ENCODE measurements at regions not wholly inside any gene's neighbourhood (a gene's known extent, or its start where the extent isn't known, plus 50 kb on each side); places are given as distances from the start of the nearest gene placed in this dataset.

DNA sequence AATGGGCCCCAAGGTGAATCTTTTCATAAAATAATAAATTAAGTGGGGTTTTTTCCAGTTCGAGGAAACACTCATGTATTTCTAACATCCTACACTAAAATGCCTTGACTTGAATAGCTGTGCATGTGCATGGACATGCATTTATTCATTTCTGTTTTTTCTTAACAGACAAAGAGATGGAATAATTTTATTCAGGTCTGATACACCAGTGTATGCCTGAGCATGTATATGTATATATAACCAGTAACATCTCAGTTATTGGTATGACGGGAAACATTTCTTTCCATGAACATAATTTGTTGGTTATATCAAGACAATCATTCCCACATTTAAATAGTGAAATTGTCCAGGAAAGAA is 468.7 kb upstream of the TNP1 start:
- H3K4me2 ChIP-seq (ENCODE audit: low read length), result no peak overlapping the region
- H3K79me2 ChIP-seq, result peaks cover 3% of the 10 kb centered on the region
- no peaks in the 10 kb centered on the region for H3K27me3 ChIP-seq (ENCODE audit: control insufficient read depth, insufficient read depth, low read length)
- H2AFZ ChIP-seq, result no peak overlapping the region
- no peak overlapping the region for H3K4me3 ChIP-seq (ENCODE audit: low read depth, low read length)
- H3K9me3 ChIP-seq (ENCODE audit: control insufficient read depth, low read length), result no peaks in the 10 kb centered on the region
- H3K27ac ChIP-seq, result no peak overlapping the region
- TF ChIP-seq, protein P1, sequence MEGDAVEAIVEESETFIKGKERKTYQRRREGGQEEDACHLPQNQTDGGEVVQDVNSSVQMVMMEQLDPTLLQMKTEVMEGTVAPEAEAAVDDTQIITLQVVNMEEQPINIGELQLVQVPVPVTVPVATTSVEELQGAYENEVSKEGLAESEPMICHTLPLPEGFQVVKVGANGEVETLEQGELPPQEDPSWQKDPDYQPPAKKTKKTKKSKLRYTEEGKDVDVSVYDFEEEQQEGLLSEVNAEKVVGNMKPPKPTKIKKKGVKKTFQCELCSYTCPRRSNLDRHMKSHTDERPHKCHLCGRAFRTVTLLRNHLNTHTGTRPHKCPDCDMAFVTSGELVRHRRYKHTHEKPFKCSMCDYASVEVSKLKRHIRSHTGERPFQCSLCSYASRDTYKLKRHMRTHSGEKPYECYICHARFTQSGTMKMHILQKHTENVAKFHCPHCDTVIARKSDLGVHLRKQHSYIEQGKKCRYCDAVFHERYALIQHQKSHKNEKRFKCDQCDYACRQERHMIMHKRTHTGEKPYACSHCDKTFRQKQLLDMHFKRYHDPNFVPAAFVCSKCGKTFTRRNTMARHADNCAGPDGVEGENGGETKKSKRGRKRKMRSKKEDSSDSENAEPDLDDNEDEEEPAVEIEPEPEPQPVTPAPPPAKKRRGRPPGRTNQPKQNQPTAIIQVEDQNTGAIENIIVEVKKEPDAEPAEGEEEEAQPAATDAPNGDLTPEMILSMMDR (IDR thresholded peaks at IDR 0.05), result no peak
- no peaks in the 10 kb centered on the region for H3K36me3 ChIP-seq (ENCODE audit: control insufficient read depth, insufficient read depth, low read length)
- peaks cover 16% of the 10 kb centered on the region for H3K4me1 ChIP-seq
- no peak overlapping the region for H3K9ac ChIP-seq

DNA sequence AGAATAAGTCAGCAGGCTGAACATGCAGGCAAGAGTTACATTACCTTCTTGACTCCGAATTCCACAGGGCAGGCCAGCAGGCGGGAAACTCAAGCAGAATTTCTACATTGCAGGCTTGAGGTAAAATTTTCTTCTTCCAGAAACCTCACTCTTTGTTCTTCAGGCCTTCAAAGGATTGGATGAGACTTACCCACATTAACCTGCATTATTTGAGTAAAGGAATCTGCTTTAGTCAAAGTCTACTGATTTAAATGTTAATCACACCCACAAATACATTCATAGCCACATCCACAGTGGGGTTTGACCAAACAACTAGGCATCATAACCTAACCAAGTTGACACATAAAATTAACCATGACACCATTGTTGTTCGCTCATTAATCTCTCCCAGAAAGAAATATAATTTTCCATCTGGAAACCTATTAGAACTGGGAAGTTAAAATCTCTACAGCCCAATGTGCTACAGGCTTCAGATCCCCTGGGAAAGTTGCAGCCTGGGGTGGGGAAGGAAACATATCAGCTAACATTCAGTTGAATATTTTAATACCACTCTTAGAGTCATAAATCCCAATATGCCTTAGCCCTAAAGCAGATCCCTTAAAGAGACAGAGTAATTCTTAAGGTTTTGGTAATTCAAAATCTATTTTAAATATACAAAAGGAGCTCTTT is 468.2 kb upstream of the TNP1 start:
- no peak overlapping the region for H3K9ac ChIP-seq
- peaks cover 3% of the 10 kb centered on the region for H3K79me2 ChIP-seq
- H2AFZ ChIP-seq, result no peak overlapping the region
- no peaks in the 10 kb centered on the region for H3K27me3 ChIP-seq (ENCODE audit: control insufficient read depth, insufficient read depth, low read length)
- H3K4me1 ChIP-seq, result peaks cover 16% of the 10 kb centered on the region
- no peak overlapping the region for H3K4me3 ChIP-seq (ENCODE audit: low read depth, low read length)
- no peaks in the 10 kb centered on the region for H3K9me3 ChIP-seq (ENCODE audit: control insufficient read depth, low read length)
- H3K4me2 ChIP-seq (ENCODE audit: low read length), result no peak overlapping the region
- H3K36me3 ChIP-seq (ENCODE audit: control insufficient read depth, insufficient read depth, low read length), result no peaks in the 10 kb centered on the region
- TF ChIP-seq, protein P1 (IDR thresholded peaks at IDR 0.05), result no peak
- no peak overlapping the region for H3K27ac ChIP-seq

DNA sequence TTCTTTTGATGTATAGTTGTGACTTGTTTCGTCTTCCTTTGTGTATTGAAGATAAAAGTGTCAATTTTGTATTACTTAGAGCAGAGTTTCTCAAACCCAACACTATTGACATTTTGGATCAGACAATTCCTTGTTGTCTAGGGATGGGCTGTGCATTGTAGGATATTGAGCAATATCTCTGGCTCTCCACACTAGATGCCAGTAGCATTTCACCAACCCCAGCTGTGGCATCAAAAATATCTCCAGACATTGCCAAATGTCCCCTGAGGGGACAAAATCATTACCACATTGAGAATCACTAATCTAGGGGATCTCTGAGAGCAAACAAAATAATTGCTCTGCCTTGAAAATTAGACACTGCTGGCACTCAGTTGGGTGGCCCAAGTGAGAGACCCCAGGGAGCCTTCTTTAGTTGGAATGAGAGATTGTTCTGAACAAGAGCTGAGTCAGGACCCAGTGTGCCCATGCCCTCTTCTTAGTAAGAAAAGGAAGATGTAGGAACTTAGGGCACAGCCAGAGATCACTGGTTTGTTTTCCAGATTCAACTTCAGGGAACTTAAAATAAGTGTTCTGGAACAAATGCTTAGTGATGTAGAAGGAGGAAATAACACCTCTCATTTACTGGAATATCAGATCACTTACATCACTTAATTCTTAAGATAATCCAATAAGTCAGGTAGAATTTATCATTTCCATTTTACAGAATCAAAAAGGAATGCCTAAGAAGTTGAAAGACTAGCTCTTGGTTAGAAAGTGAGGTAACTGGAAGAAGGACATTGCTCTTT is 466.6 kb upstream of the TNP1 start:
- Histone ChIP-seq H2AFZ (no peak overlapping the region), H3K27me3 (ENCODE audit: control insufficient read depth, insufficient read depth, low read length) (no peaks in the 10 kb centered on the region), H3K4me1 (peaks cover 8% of the 10 kb centered on the region), H3K36me3 (ENCODE audit: control insufficient read depth, insufficient read depth, low read length) (no peaks in the 10 kb centered on the region), H3K9ac (no peak overlapping the region), H3K79me2 (peaks cover 3% of the 10 kb centered on the region), H3K4me3 (ENCODE audit: low read depth, low read length) (no peak overlapping the region), H3K9me3 (ENCODE audit: control insufficient read depth, low read length) (no peaks in the 10 kb centered on the region), H3K27ac (no peak overlapping the region), H3K4me2 (ENCODE audit: low read length) (no peak overlapping the region)
- TF ChIP-seq, protein P1 (IDR thresholded peaks at IDR 0.05), result no peak

DNA sequence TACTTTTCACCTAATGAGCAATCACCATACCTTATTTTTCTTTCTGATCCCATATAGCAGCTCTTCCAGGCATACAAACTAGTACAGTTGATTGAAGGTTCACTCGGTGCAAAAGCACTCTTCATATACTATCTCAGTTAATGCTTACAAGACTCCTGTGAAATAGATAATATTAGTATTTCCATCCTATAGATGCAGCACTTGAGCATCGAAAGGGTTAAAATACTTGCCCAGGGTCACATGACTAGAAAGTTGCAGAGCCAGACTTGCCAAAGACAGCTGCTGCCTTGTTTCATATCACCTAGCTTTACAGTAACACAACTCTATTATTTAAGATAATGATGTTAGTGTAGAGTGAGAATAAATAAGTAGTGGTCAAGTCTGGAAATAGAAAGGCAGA is 466.0 kb upstream of the TNP1 start:
- H3K4me2 ChIP-seq (ENCODE audit: low read length), result no peak overlapping the region
- no peak overlapping the region for H3K27ac ChIP-seq
- H3K27me3 ChIP-seq (ENCODE audit: control insufficient read depth, insufficient read depth, low read length), result no peaks in the 10 kb centered on the region
- H2AFZ ChIP-seq, result no peak overlapping the region
- H3K4me3 ChIP-seq (ENCODE audit: low read depth, low read length), result no peak overlapping the region
- no peaks in the 10 kb centered on the region for H3K36me3 ChIP-seq (ENCODE audit: control insufficient read depth, insufficient read depth, low read length)
- H3K9ac ChIP-seq, result no peak overlapping the region
- H3K9me3 ChIP-seq (ENCODE audit: control insufficient read depth, low read length), result no peaks in the 10 kb centered on the region
- TF ChIP-seq, protein P1 (IDR thresholded peaks at IDR 0.05), result no peak
- H3K79me2 ChIP-seq, result peaks cover 3% of the 10 kb centered on the region
- H3K4me1 ChIP-seq, result peaks cover 6% of the 10 kb centered on the region
